ENCODE measurements at regions not wholly inside any gene's neighbourhood (a gene's known extent, or its start where the extent isn't known, plus 50 kb on each side); places are given as distances from the start of the nearest gene placed in this dataset.
A peak's percentile ranks its signal among the peaks of the same experiment; 100 is the strongest.

DNA sequence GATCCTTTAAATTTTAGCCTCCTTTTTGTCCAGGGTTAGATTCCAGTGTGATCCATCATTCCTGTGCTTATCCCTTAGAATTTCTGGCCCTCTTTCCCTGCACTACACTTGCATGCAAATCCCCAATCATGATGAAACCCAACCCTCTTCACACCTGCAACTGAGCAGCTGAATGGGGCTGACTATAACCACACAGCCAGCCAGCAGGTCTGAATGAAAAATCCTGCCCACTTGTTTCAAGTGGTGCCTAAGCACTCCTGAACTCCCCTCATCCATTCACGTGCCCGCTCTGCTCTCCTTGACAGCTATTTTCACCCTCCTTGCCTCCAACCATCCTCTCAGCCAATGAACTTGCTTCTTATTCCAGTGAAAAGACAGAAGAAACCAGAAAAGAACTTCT is 80.5 kb upstream of the AFF3 start:
- no peak for DNase-seq

DNA sequence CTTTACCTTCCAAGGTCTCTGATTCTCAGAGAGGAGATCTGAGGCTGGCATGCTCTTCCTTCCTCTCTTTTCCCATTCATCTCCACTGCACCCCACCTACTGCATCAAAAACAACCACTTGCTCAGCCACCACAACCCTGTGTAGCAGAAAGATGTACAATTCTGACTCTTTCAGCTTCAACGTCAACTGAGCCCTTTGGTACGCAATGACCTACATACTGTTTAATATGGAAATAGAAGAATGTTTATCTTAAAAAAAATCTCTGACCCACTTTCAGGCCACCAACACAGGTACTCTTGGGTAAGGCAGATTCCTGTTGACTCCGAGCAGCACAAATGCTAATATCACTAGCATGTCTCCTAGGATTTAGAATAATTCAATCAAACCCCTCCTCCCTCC is 76.2 kb upstream of the AFF3 start:
- no peak for DNase-seq

DNA sequence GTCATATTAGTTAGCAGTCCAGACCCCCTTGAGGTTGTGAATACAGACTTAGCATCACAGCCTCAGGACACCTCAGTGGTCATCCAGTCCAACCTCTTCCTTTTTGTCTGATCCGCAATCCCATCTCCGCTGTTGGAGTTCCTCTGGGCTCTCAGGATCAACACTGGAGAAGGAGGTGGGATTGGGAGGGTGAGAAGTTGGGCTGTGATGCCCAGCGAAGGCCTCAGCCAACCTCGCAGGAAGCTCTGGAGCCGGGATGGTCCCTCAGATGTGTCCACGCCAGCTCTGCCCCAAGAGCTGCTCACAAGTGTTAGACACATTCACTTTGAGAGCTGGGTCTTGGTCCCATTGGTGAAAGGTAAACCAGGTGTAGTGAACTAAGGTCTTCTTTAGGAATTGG is 74.9 kb upstream of the AFF3 start:
- DNase-seq: no peak

DNA sequence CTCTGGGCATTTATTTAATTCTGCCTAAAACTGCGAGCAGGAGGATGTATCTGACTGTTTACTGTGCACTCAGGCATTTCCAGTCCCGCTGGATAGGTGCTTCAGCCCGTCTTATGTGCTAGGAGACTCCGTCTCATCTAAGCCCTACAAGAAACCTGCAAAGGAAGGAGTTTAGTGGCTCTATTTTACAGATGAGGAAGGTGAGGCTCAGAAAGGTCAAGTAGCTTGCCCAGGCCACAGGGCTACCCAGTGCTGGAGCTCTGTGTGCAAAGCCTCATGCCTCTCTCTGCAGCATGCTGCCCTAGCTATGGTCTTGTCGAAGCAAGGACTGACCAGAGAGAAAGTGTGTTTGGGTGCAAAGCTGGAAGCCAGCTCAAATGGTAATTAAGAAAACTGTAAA is 73.6 kb upstream of the AFF3 start:
- no peak for DNase-seq

DNA sequence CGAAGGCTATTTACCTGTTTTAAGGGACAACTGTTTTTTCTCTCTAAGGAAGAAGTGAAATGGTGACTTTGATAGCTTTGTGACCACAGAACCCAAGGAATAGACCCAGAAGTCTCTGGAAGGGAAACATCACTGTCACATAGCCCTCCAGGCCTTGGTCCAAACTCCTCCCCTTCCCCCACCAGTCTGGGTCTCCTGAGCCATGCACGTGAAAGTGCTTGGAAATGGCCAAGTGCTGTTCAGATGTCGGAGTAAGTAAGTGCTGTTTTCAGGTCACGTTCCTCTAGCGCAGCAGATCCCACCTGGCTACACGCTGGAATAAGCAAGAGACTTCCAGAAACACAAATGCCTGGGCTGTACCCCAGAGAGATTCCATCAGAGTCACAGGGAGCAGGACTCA is 73.0 kb upstream of the AFF3 start:
- no peak for DNase-seq

- peak in 1 of 2 experiments; percentile 7 for DNase-seq
Observed at GRCh38 chr2:100214265-100214971, 72.0 kb upstream of the AFF3 start.

DNA sequence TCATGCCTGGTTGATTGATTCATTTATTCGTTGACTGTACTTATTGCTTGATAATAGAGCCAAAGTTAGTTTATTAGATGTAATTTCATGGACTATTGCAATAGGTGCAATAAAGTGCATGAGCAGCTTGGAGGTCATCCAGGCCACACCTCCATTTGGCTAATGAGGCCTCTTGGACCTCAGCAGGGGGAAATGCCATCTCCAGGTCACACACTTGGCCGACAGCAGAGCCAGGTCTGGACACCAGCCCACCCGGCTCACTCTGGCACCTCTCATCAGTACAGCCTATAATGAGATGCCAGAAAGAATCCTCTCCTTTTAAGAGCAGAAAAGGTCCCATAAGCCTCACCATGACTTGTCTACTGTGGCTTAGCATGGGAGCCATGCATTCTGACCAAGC is 71.2 kb upstream of the AFF3 start:
- no peak for DNase-seq

DNA sequence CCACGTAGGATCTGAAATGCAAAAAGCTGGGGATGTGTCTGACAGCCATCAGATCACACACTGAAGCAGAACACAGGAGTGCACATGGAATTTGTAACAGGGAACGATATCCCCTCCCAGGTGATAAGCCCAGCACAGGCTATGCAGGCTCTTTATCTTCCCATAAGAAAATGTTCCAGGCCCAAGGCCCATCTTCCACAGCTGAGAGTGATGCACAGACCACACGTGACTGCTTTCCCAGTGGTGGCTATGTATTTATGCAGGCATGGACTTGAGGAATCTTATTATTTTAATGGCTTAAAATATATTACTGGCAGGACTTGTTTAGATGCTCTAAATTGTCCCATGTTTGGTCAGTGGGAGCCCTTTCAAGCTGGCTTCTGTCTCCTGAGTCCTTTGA is 70.5 kb upstream of the AFF3 start:
- DNase-seq: no peak

- DNase-seq: no peak
Observed at GRCh38 chr2:100211521-100211920, 69.1 kb upstream of the AFF3 start.

- DNase-seq: no peak
Observed at GRCh38 chr2:100208141-100208770, 65.9 kb upstream of the AFF3 start.

- DNase-seq: no peak
Observed at GRCh38 chr2:100207411-100207885, 65.1 kb upstream of the AFF3 start.

DNA sequence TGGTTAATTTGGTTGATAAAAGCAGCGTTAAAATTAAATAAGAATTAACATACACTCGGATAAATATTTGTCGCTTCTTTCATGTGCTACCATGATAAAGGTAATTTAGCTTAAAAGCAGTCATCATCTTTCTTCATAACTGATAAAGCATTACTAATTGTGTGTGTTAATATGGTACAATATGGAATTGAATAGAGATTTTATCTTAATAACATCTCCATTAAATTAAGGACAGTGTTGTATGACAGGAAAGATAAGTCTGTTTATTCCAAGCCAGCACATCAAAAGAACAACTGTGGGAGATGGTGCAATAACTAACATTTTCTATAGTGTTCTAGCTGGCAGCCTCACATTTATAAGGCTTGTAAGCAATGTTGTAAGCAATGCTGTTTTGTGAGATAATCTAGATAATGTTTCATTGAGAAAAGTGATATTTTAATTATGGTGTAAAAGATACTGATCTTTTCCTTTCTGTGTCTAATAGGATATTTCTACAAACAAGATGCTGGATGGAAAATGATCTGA is 64.4 kb upstream of the AFF3 start:
- DNase-seq: no peak

DNA sequence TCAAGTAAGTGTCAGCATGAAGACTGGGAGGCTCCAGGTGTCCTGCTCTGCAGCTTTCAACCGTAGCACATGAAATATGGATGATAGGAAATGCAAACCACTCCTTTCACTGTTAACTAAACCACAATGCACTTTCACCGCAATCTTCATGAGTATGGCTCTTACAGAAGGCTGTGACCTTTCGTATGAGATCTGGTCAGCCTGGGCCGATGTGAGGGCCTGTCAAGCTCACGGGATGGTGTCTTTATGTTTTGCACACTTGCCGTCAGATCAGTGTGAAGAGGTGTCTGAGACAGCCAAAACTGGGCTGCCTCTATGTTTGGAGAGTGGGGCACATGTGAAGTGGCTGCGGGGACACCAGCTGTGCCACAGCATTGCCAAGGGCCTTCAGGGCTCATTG is 62.8 kb upstream of the AFF3 start:
- no peak for DNase-seq

DNA sequence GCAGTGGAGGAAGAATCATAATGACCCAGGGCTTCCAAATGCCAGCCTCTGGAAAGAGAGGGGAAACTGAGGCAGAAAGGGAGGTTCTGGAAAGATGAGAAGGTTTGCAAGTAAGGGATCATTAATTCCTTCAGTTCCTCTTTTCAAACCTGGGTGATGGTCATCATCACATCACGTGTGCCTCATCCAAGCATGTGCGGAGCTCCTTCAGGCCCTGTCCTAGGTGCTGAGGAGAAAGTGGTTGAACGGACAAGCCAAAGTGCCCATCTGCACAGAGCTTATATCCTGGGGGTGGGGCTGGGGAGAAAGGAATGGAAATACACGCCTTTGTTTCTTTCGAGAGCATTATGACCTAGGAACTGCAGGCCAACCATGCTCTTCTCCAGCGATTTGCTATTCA is 60.2 kb upstream of the AFF3 start:
- DNase-seq: no peak

DNA sequence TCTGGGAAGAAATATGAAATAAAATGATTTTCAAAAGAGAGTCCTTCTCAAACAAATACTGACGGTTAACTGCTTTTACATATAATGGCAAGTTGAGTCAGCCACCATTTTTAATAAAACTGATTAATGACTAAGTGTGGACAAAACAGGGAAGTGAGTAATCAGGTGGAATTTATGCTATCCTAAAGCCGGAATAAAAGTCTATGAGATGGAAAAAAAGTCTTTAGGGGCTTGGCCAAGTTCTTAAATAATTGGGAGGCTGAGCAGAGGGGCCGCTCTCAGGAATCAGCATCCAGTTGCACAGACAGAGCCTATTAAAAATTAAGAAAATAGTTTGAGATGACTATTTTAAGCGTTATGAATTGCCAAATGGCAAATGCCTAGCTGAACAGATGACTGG is 58.6 kb upstream of the AFF3 start:
- DNase-seq: no peak

GRCh38 chr2:100199421-100199820 is 57.0 kb upstream of the AFF3 start:
- no peak for DNase-seq

DNA sequence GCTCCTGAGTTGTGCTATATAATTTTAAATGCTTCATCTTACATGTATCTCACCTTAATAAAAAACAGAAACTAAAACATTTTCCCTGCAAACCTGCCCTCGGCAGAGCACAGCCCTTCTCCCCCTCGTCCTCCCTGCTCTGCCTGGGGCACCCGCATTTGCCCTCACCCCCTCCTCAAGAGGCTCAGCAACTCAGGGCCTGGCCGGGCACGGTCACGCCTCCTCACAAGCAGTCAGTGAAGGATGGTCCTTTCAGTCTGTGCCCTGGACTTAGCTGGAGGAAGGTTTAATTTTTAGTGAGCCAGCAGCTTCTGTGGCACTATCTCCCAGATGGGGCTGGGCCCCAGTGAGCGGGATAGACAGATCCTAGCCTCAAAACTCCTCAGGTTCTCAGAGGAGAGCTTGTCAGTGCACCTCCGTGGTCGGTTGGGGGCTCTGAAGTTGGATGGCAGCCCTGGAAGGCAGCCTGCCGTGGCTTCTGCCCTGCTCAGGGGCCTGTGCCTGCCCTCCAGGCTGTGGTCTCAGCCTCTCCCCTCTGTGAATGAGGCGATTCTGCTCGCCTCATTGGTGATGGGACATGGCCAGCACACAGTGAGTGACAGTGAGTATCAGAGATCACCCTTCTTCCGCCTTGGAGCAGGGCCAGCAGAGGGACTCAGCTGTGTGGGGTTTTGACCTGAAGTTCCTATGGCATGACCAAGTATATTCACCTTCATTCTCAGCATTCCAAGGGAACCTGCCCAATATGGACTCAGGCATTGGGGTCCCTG is 56.3 kb upstream of the AFF3 start:
- DNase-seq: no peak

- DNase-seq: no peak
Observed at GRCh38 chr2:100197631-100198153, 55.3 kb upstream of the AFF3 start.

GRCh38 chr2:100196786-100197494 is 54.5 kb upstream of the AFF3 start:
- no peak for DNase-seq

- no peak for DNase-seq
Observed at GRCh38 chr2:100195942-100196341, 53.6 kb upstream of the AFF3 start.

DNA sequence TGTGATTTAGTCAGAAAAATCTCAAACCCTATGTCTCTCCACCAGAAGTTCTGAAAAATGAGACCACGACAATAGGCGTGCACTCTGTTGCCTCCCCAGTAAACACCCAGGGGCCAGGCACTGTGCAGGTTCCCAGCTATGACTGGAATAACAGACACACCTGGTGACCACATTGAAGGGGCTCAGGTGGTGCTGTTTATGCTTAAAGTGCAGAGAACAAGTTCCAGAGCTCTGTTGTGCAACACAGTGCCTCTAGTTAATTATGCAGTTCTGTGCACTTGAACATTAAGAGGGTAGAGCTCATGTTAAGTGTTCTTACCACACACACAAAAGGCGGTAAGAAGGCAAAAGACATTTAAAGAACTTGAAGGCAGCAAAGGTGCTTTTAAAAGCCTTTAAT is 52.6 kb upstream of the AFF3 start:
- DNase-seq: no peak

GRCh38 chr2:100193291-100193710 is 50.9 kb upstream of the AFF3 start:
- no peak for DNase-seq

DNA sequence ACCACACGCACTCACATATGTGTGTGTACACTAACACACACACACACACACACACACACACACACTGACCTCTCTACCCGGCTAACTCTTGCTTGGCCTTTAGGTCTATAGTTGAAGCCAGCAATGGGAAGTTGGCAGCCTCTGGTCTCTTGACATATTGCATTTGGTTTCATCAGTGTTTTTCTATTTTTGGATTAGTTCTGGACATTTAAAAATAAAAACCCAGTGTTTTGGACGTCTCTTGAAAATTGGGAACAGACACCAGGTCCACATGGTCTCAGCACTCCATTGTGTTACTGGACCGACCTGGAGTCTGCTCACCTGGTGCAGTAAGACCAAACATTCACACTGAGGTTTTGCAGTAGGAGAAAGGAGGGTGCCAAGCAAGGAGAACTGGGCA is 50.4 kb upstream of the AFF3 start:
- DNase-seq: no peak

Measured in NCI-H2081 (cell line).